Calu3 (cell line): ENCODE measurements at regions not wholly inside any gene's neighbourhood (a gene's known extent, or its start where the extent isn't known, plus 50 kb on each side); places are given as distances from the start of the nearest gene placed in this dataset.

Source experiments
- BruUV-seq: library from RNA; stranded (reverse); fragments of 400-500 nt; replicated peaks from 2 replicates; lab custom pipeline; 2021; lab: Mats Ljungman, UMichigan
- CTCF ChIA-PET: fragments of 300-600 bp; sonication (Branson Sonifier 250); formaldehyde crosslinking; loops from one replicate; lab custom pipeline; 2022; ENCODE audit warnings: antibody characterized with exemption; lab: Charles Lee
- DNase-seq: peaks from one replicate; pipeline ENCODE4 v3.0.0; 2022
- H3K27ac Mint-ChIP-seq: one replicate; pipeline ENCODE4 v1.8.0; 2022; ENCODE audit warnings: mixed read lengths; ENCODE audit not compliant: unreplicated experiment
- H3K27me3 Mint-ChIP-seq: one replicate; pipeline ENCODE4 v1.8.0; 2022; ENCODE audit warnings: mixed read lengths; ENCODE audit not compliant: unreplicated experiment
- H3K36me3 Mint-ChIP-seq: one replicate; pipeline ENCODE4 v1.8.0; 2022; ENCODE audit warnings: mild to moderate bottlenecking, moderate library complexity, mixed read lengths; ENCODE audit not compliant: insufficient read depth, unreplicated experiment
- H3K4me1 Mint-ChIP-seq: one replicate; pipeline ENCODE4 v1.8.0; 2022; ENCODE audit warnings: mild to moderate bottlenecking, low read depth, mixed read lengths; ENCODE audit not compliant: unreplicated experiment
- H3K4me3 Mint-ChIP-seq: one replicate; pipeline ENCODE4 v1.8.0; 2022; ENCODE audit warnings: mild to moderate bottlenecking, low read depth, moderate library complexity, mixed read lengths; ENCODE audit not compliant: unreplicated experiment
- H3K9me3 Mint-ChIP-seq: one replicate; pipeline ENCODE4 v1.8.0; 2022; ENCODE audit warnings: low read depth, mixed read lengths; ENCODE audit not compliant: unreplicated experiment
- intact Hi-C: fragments of 100-400 bp; cut with micrococcal nuclease; formaldehyde crosslinking; loops from one replicate; pipeline ENCODE4 v1.10.0; 2022; ENCODE audit not compliant: unreplicated experiment
- TF ChIP-seq, protein P1 (sequence below): fragments of 200-600 bp; IDR thresholded peaks from one replicate; pipeline ENCODE4 v1.8.0; 2022; ENCODE audit warnings: antibody characterized with exemption; ENCODE audit not compliant: unreplicated experiment

DNA sequence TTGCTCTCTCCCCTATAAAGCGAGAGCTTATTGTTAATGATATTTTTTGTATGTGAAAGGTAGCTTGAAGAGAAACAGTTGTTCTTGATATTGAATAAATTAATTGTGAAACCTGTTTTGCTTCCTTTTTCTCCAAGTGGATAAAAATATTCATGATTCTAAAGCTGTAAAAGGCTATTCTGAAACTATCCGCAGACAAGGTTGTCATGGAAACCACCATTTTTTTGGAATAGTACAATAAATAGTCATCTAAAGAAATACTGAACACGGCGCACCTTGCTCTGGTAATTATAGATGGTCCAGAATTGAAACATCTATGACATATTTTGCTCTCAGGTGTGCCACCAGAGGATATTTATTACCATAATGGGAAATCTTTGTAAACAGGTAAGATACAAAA is 1103.0 kb upstream of the SLC39A10 start:
- Mint-ChIP-seq H3K9me3 (no peaks in the 10 kb centered on the region), H3K27me3 (no peaks in the 10 kb centered on the region), H3K27ac (no peak overlapping the region), H3K4me3 (no peak overlapping the region), H3K4me1 (peaks cover 22% of the 10 kb centered on the region), H3K36me3 (no peaks in the 10 kb centered on the region)
- BruUV-seq, result no TSS peak
- intact Hi-C loops, result no loop called here
- CTCF ChIA-PET, result no interaction called here
- DNase-seq, result no peak
- TF ChIP-seq, protein P1, sequence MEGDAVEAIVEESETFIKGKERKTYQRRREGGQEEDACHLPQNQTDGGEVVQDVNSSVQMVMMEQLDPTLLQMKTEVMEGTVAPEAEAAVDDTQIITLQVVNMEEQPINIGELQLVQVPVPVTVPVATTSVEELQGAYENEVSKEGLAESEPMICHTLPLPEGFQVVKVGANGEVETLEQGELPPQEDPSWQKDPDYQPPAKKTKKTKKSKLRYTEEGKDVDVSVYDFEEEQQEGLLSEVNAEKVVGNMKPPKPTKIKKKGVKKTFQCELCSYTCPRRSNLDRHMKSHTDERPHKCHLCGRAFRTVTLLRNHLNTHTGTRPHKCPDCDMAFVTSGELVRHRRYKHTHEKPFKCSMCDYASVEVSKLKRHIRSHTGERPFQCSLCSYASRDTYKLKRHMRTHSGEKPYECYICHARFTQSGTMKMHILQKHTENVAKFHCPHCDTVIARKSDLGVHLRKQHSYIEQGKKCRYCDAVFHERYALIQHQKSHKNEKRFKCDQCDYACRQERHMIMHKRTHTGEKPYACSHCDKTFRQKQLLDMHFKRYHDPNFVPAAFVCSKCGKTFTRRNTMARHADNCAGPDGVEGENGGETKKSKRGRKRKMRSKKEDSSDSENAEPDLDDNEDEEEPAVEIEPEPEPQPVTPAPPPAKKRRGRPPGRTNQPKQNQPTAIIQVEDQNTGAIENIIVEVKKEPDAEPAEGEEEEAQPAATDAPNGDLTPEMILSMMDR, result no peak

DNA sequence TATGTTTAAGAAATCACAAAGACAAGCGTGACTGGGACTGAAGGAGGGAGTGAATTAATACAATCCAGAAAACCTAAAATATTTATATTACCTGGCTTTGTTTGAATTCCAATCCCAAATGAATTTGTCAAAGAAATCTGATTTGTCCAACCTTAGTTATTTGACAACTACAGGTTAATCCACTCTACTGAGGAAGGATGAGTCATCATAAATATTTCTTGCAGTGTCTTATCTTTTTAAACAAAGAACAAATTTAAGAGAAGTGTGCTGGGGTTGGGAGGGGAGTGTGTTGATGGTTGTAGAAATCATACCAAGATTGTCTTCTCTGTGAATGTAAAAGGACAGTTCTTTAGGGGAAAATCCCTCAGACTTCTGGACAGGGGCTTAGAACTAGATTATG is 1106.3 kb upstream of the SLC39A10 start:
- TF ChIP-seq, protein P1, result no peak
- H3K36me3 Mint-ChIP-seq, result no peaks in the 10 kb centered on the region
- no peaks in the 10 kb centered on the region for H3K27me3 Mint-ChIP-seq
- no peak overlapping the region for H3K4me3 Mint-ChIP-seq
- intact Hi-C loops, result no loop called here
- peak overlapping the region; percentile 12 for H3K27ac Mint-ChIP-seq
- DNase-seq, result no peak
- H3K4me1 Mint-ChIP-seq, result peaks cover 24% of the 10 kb centered on the region
- CTCF ChIA-PET, result no interaction called here
- no peaks in the 10 kb centered on the region for H3K9me3 Mint-ChIP-seq
- no TSS peak for BruUV-seq

DNA sequence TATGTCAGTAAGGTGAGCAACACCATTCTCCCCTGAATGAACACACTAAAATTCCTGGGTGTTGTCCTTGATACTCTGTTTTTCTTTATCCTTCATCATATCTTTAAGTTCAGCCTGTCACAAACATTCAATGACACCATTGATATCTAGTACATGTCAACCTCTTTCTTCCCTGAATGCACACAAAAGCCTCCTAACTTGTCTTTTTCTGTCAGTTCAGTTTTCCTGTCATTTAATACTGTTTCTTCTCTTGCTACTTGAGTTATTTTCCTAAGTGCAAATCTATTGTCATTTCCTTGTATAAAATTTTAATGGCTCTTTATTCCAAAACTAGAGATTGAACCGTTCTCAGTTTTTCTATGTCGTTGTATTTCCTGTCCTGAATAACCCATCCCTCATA is 1107.6 kb upstream of the SLC39A10 start:
- Mint-ChIP-seq H3K36me3 (no peaks in the 10 kb centered on the region), H3K27ac (no peak overlapping the region), H3K27me3 (no peaks in the 10 kb centered on the region), H3K4me1 (peaks cover 24% of the 10 kb centered on the region), H3K9me3 (no peaks in the 10 kb centered on the region), H3K4me3 (no peak overlapping the region)
- TF ChIP-seq, protein P1, result no peak
- DNase-seq, result no peak
- CTCF ChIA-PET, result no interaction called here
- BruUV-seq, result no TSS peak
- intact Hi-C loops, result loop anchor here (10.0 kb wide), 2 partner anchors 1115 to 1385 kb away; no protein-coding TSS in a partner anchor

DNA sequence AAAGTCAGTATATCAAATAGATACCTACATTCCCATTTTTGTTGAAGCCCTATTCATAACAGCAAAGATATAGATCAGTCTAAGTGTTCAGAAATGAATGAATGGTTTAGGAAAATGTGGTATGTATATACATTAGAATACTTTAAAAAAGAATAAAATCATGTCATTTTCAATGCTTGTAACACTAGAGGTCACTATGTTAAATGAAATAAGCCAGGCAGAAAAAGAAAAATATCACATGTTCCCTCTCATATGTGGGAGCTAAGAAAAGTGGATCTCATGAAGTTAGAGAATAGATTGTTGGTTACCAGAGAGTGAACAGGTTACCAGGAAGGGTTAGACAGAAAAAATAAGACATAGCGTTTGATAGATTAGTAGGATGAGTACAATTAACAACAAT is 1111.0 kb upstream of the SLC39A10 start:
- intact Hi-C loops, result loop anchor here (1.0 to 10.0 kb wide), 5 partner anchors 273 to 1389 kb away; no protein-coding TSS in a partner anchor
- peaks cover 21% of the 10 kb centered on the region for H3K4me1 Mint-ChIP-seq
- no peak overlapping the region for H3K4me3 Mint-ChIP-seq
- no TSS peak for BruUV-seq
- no peak for DNase-seq
- H3K27ac Mint-ChIP-seq, result no peak overlapping the region
- H3K9me3 Mint-ChIP-seq, result peaks cover 11% of the 10 kb centered on the region
- no peaks in the 10 kb centered on the region for H3K27me3 Mint-ChIP-seq
- TF ChIP-seq, protein P1, result peak; percentile 32
- no peaks in the 10 kb centered on the region for H3K36me3 Mint-ChIP-seq
- CTCF ChIA-PET, result interaction anchor here (0.8 kb wide), 1 partner anchor 321 kb away, joined by 3 read pairs; no protein-coding TSS in a partner anchor
